Suprapubic skin (tissue), 4 donors: ENCODE measurements at regions not wholly inside any gene's neighbourhood (a gene's known extent, or its start where the extent isn't known, plus 50 kb on each side); places are given as distances from the start of the nearest gene placed in this dataset.

Source experiments
- DNase-seq, 2 donors: peaks; one replicate each; pipeline ENCODE4 v3.0.0-alpha.2; 2019; ENCODE audit warnings: low spot score in 2 of 2
- H3K27ac ChIP-seq: fragments of 200-600 bp; sonication (generic); one replicate; pipeline ENCODE4 v1.5.1; 2019
- H3K27me3 ChIP-seq: fragments of 200-600 bp; sonication (generic); one replicate; pipeline ENCODE4 v1.5.1; 2019
- H3K36me3 ChIP-seq: fragments of 200-600 bp; sonication (generic); one replicate; pipeline ENCODE4 v1.5.1; 2019
- H3K4me1 ChIP-seq: fragments of 200-600 bp; sonication (generic); one replicate; pipeline ENCODE4 v1.5.1; 2019
- H3K4me3 ChIP-seq: fragments of 200-600 bp; sonication (generic); one replicate; pipeline ENCODE4 v1.5.1; 2019; ENCODE audit warnings: mild to moderate bottlenecking
- H3K9me3 ChIP-seq: fragments of 200-600 bp; sonication (generic); one replicate; pipeline ENCODE4 v1.5.1; 2019
- EP300 ChIP-seq: sonication (generic); formaldehyde crosslinking; IDR thresholded peaks from one replicate; pipeline ENCODE4 v1.6.1; 2017; ENCODE audit warnings: antibody characterized with exemption
- POLR2A ChIP-seq, 2 donors: fragments of 450-650 bp; IDR thresholded peaks; one replicate each; pipeline ENCODE4 v1.6.1; 2017; ENCODE audit warnings: antibody characterized with exemption in 2 of 2, mild to moderate bottlenecking in 2 of 2, moderate library complexity in 2 of 2
- POLR2AphosphoS5 ChIP-seq, 3 donors: sonication (generic); formaldehyde crosslinking; IDR thresholded peaks; one replicate each; pipeline ENCODE4 v1.6.1; 2017; ENCODE audit warnings: antibody characterized with exemption in 3 of 3
- WGBS: methylation state at CpG from one replicate; pipeline ENCODE4 v1.1.5; 2018; 5-methylcytosine and 5-hydroxymethylcytosine counted together
- TF ChIP-seq, protein P1 (sequence below), 2 donors: fragments of 200-600 bp in 1 of 2; fragments of 450-650 bp in 1 of 2; sonication (generic) in 1 of 2; IDR thresholded peaks; one replicate each; pipeline ENCODE4 v1.5.1; 2016 to 2019; ENCODE audit warnings: antibody characterized with exemption in 2 of 2, mild to moderate bottlenecking in 1 of 2, moderate library complexity in 1 of 2

DNA sequence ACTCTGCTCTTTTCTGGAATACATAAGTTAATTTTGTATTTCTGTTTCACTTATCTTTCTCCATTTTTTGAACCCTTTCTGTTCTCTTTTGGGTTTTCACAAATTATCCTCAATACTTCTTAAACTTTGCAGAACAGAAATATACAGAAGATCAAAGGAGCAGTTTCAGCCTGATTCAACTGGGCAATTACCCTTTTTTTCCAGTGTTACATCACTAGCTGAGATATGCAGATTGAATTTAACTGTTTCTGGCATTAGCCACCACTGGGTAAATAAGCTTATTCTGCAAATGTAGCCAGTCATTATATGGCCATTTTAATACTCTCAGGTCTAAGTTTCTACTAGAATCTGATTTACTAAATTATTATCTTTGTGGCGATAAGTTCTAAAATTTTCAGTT is 66.9 kb upstream of the GRID2 start:
- 100% methylated on average over 1 of the region's 1 CpG for WGBS
- TF ChIP-seq EP300 (no peak), POLR2AphosphoS5 (IDR thresholded peaks at IDR 0.05) (no peak), POLR2A (IDR thresholded peaks at IDR 0.05) (no peak)
- TF ChIP-seq, protein P1, sequence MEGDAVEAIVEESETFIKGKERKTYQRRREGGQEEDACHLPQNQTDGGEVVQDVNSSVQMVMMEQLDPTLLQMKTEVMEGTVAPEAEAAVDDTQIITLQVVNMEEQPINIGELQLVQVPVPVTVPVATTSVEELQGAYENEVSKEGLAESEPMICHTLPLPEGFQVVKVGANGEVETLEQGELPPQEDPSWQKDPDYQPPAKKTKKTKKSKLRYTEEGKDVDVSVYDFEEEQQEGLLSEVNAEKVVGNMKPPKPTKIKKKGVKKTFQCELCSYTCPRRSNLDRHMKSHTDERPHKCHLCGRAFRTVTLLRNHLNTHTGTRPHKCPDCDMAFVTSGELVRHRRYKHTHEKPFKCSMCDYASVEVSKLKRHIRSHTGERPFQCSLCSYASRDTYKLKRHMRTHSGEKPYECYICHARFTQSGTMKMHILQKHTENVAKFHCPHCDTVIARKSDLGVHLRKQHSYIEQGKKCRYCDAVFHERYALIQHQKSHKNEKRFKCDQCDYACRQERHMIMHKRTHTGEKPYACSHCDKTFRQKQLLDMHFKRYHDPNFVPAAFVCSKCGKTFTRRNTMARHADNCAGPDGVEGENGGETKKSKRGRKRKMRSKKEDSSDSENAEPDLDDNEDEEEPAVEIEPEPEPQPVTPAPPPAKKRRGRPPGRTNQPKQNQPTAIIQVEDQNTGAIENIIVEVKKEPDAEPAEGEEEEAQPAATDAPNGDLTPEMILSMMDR (IDR thresholded peaks at IDR 0.05) = no peak
- H3K27me3 ChIP-seq = no peaks in the 10 kb centered on the region
- no peaks in the 10 kb centered on the region for H3K36me3 ChIP-seq
- DNase-seq = no peak
- peaks cover 4% of the 10 kb centered on the region for H3K9me3 ChIP-seq
- no peaks in the 10 kb centered on the region for H3K4me1 ChIP-seq
- H3K4me3 ChIP-seq = no peak overlapping the region
- H3K27ac ChIP-seq = no peak overlapping the region

GRCh38 chr4:92237559-92237958 is 66.2 kb upstream of the GRID2 start:
- Histone ChIP-seq H3K36me3 (no peaks in the 10 kb centered on the region), H3K9me3 (peaks cover 4% of the 10 kb centered on the region), H3K27ac (no peak overlapping the region), H3K27me3 (no peaks in the 10 kb centered on the region), H3K4me3 (no peak overlapping the region), H3K4me1 (no peaks in the 10 kb centered on the region)
- no peak for TF ChIP-seq POLR2AphosphoS5 (IDR thresholded peaks at IDR 0.05)
- TF ChIP-seq, protein P1 (IDR thresholded peaks at IDR 0.05) = no peak
- TF ChIP-seq EP300 = no peak
- no peak for TF ChIP-seq POLR2A (IDR thresholded peaks at IDR 0.05)
- DNase-seq = no peak

DNA sequence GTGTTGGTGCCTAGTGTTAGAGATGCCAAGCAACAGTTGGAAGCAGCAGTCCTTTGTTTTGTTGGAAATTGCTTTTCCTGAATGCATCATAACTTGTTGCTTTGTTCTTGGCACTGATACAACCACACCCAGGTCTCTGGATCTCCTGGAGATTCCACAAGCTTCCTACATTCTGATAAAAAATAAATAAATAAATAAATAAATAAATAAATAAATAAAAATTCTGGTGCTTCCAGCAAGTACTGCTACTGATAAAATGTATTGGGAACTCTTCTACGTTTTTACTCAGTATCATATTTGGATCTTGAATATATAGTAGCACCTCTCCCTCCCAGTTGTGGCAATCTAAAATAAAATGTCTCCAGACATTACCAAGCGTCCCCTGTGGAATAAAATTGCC is 62.7 kb upstream of the GRID2 start:
- H3K27me3 ChIP-seq = no peaks in the 10 kb centered on the region
- WGBS = 46% methylated on average over 2 of the region's 2 CpGs
- no peak overlapping the region for H3K4me3 ChIP-seq

DNA sequence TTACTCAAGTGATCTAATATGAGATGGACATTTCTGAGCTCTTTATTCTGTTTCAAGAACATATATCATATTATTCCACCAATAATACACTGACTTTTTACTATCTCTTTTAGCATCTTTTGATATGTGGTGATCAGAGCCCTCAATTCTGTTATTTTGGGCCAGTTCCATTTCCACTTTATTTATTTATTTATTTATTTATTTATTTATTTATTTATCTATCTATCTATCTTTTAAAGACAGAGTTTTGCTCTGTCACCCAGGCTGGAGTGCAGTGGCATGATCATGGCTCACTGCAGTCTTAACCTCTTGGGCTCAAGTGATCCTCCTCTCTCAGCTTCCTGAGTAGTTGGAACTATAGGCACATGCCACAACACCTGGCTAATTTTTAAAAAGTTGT is 57.4 kb upstream of the GRID2 start:
- Histone ChIP-seq H3K4me1 (no peaks in the 10 kb centered on the region), H3K36me3 (no peaks in the 10 kb centered on the region), H3K4me3 (no peak overlapping the region), H3K9me3 (no peaks in the 10 kb centered on the region), H3K27ac (no peak overlapping the region), H3K27me3 (no peaks in the 10 kb centered on the region)
- TF ChIP-seq POLR2AphosphoS5 (IDR thresholded peaks at IDR 0.05) (no peak), EP300 (no peak), POLR2A (IDR thresholded peaks at IDR 0.05) (no peak)
- TF ChIP-seq, protein P1 (IDR thresholded peaks at IDR 0.05) = no peak
- no peak for DNase-seq

More for the DNA sequence above, 62.7 kb upstream of the GRID2 start:
- no peaks in the 10 kb centered on the region for H3K4me1 ChIP-seq
- no peak overlapping the region for H3K27ac ChIP-seq
- H3K9me3 ChIP-seq = peaks cover 4% of the 10 kb centered on the region
- H3K36me3 ChIP-seq = no peaks in the 10 kb centered on the region
- no peak for DNase-seq
- no peak for TF ChIP-seq POLR2A (IDR thresholded peaks at IDR 0.05)
- TF ChIP-seq POLR2AphosphoS5 (IDR thresholded peaks at IDR 0.05) = no peak
- TF ChIP-seq, protein P1 (IDR thresholded peaks at IDR 0.05) = no peak
- no peak for TF ChIP-seq EP300

DNA sequence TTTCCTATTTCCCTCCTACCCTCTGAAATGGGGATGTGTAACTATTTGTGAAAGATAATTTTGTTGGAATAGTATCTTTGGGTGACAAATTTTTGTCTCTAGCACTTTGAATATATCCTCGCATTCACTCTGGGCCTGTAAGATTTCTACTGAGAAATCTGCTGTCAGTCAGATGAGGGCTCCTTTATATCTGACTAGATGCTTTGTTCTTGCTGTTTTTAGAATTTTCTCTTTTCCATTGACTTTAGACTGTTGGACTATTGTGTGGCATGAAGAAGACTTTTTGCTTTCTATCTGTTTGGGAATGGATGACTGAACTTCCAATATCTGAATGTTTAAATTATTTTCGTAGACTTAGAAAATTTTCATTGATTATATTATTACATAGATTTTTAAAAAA is 54.2 kb upstream of the GRID2 start:
- Histone ChIP-seq H3K27ac (no peak overlapping the region), H3K4me1 (no peaks in the 10 kb centered on the region), H3K36me3 (no peaks in the 10 kb centered on the region), H3K9me3 (peaks cover 3% of the 10 kb centered on the region), H3K27me3 (no peaks in the 10 kb centered on the region), H3K4me3 (no peak overlapping the region)
- no peak for TF ChIP-seq POLR2A (IDR thresholded peaks at IDR 0.05)
- TF ChIP-seq EP300 = no peak
- no peak for TF ChIP-seq POLR2AphosphoS5 (IDR thresholded peaks at IDR 0.05)
- TF ChIP-seq, protein P1 (IDR thresholded peaks at IDR 0.05) = no peak
- DNase-seq = no peak
- 89% methylated on average over 2 of the region's 2 CpGs for WGBS
